ENCODE measurements at regions not wholly inside any gene's neighbourhood (a gene's known extent, or its start where the extent isn't known, plus 50 kb on each side); places are given as distances from the start of the nearest gene placed in this dataset.

DNA sequence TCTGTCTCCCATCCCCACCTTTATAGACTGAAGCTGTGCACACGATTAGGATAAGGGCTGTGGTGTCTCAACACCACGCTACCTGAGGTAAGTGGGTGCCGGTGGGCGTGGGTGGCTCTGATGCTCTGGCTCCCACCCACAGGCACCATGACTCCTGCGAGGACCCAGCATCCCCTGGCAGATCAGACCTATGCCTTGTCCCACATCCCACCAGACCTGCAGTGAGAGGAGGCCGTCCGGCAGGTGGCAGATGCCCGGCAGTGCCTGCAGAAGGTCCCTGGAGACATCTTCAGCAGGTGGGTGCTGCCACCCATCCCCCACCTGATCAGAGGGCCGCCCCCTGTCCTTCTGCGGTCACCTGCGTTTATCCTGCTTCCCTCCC, 104.4 kb upstream of the PRB2 start:
- TF ChIP-seq, protein P1, sequence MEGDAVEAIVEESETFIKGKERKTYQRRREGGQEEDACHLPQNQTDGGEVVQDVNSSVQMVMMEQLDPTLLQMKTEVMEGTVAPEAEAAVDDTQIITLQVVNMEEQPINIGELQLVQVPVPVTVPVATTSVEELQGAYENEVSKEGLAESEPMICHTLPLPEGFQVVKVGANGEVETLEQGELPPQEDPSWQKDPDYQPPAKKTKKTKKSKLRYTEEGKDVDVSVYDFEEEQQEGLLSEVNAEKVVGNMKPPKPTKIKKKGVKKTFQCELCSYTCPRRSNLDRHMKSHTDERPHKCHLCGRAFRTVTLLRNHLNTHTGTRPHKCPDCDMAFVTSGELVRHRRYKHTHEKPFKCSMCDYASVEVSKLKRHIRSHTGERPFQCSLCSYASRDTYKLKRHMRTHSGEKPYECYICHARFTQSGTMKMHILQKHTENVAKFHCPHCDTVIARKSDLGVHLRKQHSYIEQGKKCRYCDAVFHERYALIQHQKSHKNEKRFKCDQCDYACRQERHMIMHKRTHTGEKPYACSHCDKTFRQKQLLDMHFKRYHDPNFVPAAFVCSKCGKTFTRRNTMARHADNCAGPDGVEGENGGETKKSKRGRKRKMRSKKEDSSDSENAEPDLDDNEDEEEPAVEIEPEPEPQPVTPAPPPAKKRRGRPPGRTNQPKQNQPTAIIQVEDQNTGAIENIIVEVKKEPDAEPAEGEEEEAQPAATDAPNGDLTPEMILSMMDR (IDR thresholded peaks at IDR 0.05) = no peak
- no peak for TF ChIP-seq POLR2A (IDR thresholded peaks at IDR 0.05)
